ENCODE measurements at regions not wholly inside any gene's neighbourhood (a gene's known extent, or its start where the extent isn't known, plus 50 kb on each side); places are given as distances from the start of the nearest gene placed in this dataset.
"Not testable (repeated sequence)": the region's sequence is repeated elsewhere in the genome, so short reads cannot be mapped to it uniquely, and the experiment has no call there.

DNA sequence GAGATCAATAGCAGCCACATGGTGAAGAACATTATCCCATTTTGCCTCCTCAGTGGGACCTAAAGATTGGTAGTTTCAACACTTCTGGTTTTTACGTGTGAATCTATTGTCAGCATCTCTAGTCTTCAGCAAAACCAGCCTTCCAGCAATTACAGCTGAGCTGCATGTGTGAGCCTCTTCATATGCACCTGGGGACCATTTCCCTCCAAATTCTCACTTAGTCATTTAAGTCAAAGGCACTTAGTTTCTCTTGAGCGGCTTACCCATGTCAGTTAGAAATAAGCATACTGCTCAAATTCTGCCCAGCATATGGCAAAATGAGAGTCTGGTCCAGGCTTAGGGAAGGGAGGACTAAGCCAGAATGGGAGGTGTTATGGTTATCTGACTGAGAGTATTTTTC is 99.7 kb upstream of the NXPH2 start:
- Histone ChIP-seq H2AFZ (ENCODE audit: low read length) (no peak overlapping the region), H3K79me2 (ENCODE audit: insufficient read depth, low read length) (no peaks in the 10 kb centered on the region), H3F3A (ENCODE audit: low read depth) (no peaks in the 10 kb centered on the region), H3K4me3 (ENCODE audit: low read length, poor library complexity, severe bottlenecking) (no peak overlapping the region), H3K9ac (ENCODE audit: low read depth, low read length, poor library complexity, severe bottlenecking) (no peak overlapping the region), H3K9me3 (ENCODE audit: insufficient read depth, low read depth, low read length) (no peaks in the 10 kb centered on the region), H3K36me3 (ENCODE audit: insufficient read depth, low read length) (no peaks in the 10 kb centered on the region), H4K20me1 (ENCODE audit: insufficient read depth, low read length, poor library complexity, severe bottlenecking) (no peaks in the 10 kb centered on the region), H3K9me2 (replicated peaks; ENCODE audit: low read depth, low read length) (no peaks in the 10 kb centered on the region), H3K4me1 (ENCODE audit: insufficient read depth, low read length, poor library complexity, severe bottlenecking) (no peaks in the 10 kb centered on the region), H3K4me2 (ENCODE audit: low read depth, low read length, poor library complexity, severe bottlenecking) (no peak overlapping the region), H3K27me3 (ENCODE audit: insufficient read depth, low read length, poor library complexity, severe bottlenecking) (no peaks in the 10 kb centered on the region)
- no peak for TF ChIP-seq EZH2phosphoT487 (IDR thresholded peaks at IDR 0.05; ENCODE audit: borderline replicate concordance)
- TF ChIP-seq, protein P1, sequence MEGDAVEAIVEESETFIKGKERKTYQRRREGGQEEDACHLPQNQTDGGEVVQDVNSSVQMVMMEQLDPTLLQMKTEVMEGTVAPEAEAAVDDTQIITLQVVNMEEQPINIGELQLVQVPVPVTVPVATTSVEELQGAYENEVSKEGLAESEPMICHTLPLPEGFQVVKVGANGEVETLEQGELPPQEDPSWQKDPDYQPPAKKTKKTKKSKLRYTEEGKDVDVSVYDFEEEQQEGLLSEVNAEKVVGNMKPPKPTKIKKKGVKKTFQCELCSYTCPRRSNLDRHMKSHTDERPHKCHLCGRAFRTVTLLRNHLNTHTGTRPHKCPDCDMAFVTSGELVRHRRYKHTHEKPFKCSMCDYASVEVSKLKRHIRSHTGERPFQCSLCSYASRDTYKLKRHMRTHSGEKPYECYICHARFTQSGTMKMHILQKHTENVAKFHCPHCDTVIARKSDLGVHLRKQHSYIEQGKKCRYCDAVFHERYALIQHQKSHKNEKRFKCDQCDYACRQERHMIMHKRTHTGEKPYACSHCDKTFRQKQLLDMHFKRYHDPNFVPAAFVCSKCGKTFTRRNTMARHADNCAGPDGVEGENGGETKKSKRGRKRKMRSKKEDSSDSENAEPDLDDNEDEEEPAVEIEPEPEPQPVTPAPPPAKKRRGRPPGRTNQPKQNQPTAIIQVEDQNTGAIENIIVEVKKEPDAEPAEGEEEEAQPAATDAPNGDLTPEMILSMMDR (conservative IDR thresholded peaks at IDR 0.05; ENCODE audit: low read length): no peak

DNA sequence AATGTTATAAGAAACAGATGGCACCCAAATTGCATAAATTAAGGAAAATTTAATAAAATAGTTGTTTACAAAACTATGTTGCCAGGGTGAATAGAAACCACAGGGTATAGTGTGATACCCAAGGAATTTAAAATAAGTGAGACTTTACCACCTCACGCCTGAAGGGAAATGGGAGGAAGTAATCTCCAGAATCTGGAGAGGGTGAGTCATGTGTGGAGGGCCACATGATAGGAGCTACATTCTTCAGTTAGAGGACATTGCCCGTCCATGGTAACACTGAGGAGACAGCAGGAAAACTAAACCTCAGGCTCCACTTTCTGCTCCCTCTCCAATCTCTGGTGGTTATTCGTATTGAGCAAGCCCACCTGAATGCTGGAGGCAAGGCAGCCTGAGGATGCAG is 97.2 kb upstream of the NXPH2 start:
- H3K4me1 ChIP-seq (ENCODE audit: insufficient read depth, low read length, poor library complexity, severe bottlenecking): no peaks in the 10 kb centered on the region
- no peaks in the 10 kb centered on the region for H3K79me2 ChIP-seq (ENCODE audit: insufficient read depth, low read length)
- no peak overlapping the region for H3K4me3 ChIP-seq (ENCODE audit: low read length, poor library complexity, severe bottlenecking)
- no peaks in the 10 kb centered on the region for H3K36me3 ChIP-seq (ENCODE audit: insufficient read depth, low read length)
- no peaks in the 10 kb centered on the region for H3K27me3 ChIP-seq (ENCODE audit: insufficient read depth, low read length, poor library complexity, severe bottlenecking)
- H3K4me2 ChIP-seq (ENCODE audit: low read depth, low read length, poor library complexity, severe bottlenecking): no peak overlapping the region
- H3K9me3 ChIP-seq (ENCODE audit: insufficient read depth, low read depth, low read length): no peaks in the 10 kb centered on the region
- no peaks in the 10 kb centered on the region for H3F3A ChIP-seq (ENCODE audit: low read depth)
- H4K20me1 ChIP-seq (ENCODE audit: insufficient read depth, low read length, poor library complexity, severe bottlenecking): no peaks in the 10 kb centered on the region
- TF ChIP-seq EZH2phosphoT487 (IDR thresholded peaks at IDR 0.05; ENCODE audit: borderline replicate concordance): no peak
- TF ChIP-seq, protein P1 (conservative IDR thresholded peaks at IDR 0.05; ENCODE audit: low read length): no peak
- no peaks in the 10 kb centered on the region for H3K9me2 ChIP-seq (replicated peaks; ENCODE audit: low read depth, low read length)
- H2AFZ ChIP-seq (ENCODE audit: low read length): no peak overlapping the region
- H3K9ac ChIP-seq (ENCODE audit: low read depth, low read length, poor library complexity, severe bottlenecking): no peak overlapping the region

DNA sequence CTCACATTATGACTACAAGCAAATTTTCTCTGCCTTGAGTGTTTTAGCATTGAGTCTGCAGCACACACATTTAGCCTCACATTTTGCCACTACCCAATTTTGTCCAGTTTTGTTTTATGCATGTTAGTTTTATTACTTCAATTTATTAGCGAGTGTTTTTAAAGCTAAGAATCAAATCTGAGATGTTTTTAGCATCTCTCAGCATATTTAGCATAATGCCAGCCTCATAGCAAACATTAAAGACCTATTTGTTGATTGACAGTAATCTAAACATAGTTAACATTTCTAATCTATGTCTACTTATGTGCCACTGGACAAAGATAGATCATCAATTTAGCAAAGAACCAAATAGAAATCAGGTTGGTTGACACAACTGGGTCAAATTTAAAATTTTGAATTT is 94.1 kb upstream of the NXPH2 start:
- Histone ChIP-seq H3K4me1 (ENCODE audit: insufficient read depth, low read length, poor library complexity, severe bottlenecking) (no peaks in the 10 kb centered on the region), H3F3A (ENCODE audit: low read depth) (no peaks in the 10 kb centered on the region), H3K36me3 (ENCODE audit: insufficient read depth, low read length) (no peaks in the 10 kb centered on the region), H3K9ac (ENCODE audit: low read depth, low read length, poor library complexity, severe bottlenecking) (no peak overlapping the region), H3K9me2 (replicated peaks; ENCODE audit: low read depth, low read length) (no peaks in the 10 kb centered on the region), H2AFZ (ENCODE audit: low read length) (no peak overlapping the region), H3K4me3 (ENCODE audit: low read length, poor library complexity, severe bottlenecking) (no peak overlapping the region), H4K20me1 (ENCODE audit: insufficient read depth, low read length, poor library complexity, severe bottlenecking) (no peaks in the 10 kb centered on the region), H3K27me3 (ENCODE audit: insufficient read depth, low read length, poor library complexity, severe bottlenecking) (no peaks in the 10 kb centered on the region), H3K9me3 (ENCODE audit: insufficient read depth, low read depth, low read length) (no peaks in the 10 kb centered on the region), H3K4me2 (ENCODE audit: low read depth, low read length, poor library complexity, severe bottlenecking) (no peak overlapping the region), H3K79me2 (ENCODE audit: insufficient read depth, low read length) (no peaks in the 10 kb centered on the region)
- TF ChIP-seq, protein P1 (conservative IDR thresholded peaks at IDR 0.05; ENCODE audit: low read length): no peak
- TF ChIP-seq EZH2phosphoT487 (IDR thresholded peaks at IDR 0.05; ENCODE audit: borderline replicate concordance): no peak

DNA sequence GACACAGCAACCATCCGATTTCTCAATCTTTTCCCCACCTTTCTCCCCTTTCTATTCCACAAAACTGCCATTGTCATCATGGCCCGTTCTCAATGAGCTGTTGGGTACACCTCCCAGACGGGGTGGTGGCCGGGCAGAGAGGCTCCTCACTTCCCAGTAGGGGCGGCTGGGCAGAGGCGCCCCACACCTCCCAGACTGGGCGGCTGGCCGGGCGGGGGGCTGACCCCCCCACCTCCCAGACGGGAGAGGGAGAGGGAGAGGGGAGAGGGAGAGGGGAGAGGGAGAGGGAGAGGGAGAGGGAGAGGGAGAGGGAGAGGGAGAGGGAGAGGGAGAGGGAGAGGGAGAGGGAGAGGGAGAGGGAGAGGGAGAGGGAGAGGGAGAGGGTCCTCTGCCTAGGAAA is 91.9 kb upstream of the NXPH2 start:
- not testable (repeated sequence) for H3F3A ChIP-seq (ENCODE audit: low read depth); H3K9me2 ChIP-seq (replicated peaks; ENCODE audit: low read depth, low read length); H3K79me2 ChIP-seq (ENCODE audit: insufficient read depth, low read length); H2AFZ ChIP-seq (ENCODE audit: low read length); H3K27me3 ChIP-seq (ENCODE audit: insufficient read depth, low read length, poor library complexity, severe bottlenecking); H3K36me3 ChIP-seq (ENCODE audit: insufficient read depth, low read length); H4K20me1 ChIP-seq (ENCODE audit: insufficient read depth, low read length, poor library complexity, severe bottlenecking); H3K4me2 ChIP-seq (ENCODE audit: low read depth, low read length, poor library complexity, severe bottlenecking); H3K4me3 ChIP-seq (ENCODE audit: low read length, poor library complexity, severe bottlenecking); H3K9me3 ChIP-seq (ENCODE audit: insufficient read depth, low read depth, low read length); H3K9ac ChIP-seq (ENCODE audit: low read depth, low read length, poor library complexity, severe bottlenecking); H3K4me1 ChIP-seq (ENCODE audit: insufficient read depth, low read length, poor library complexity, severe bottlenecking)
